Stimulated activated CD8-positive, alpha-beta memory T cell treated with anti-CD3 and anti-CD28 coated beads, Interleukin-2, amount 100 ng/mL, for 48 hours (primary cell): ENCODE measurements at regions not wholly inside any gene's neighbourhood (a gene's known extent, or its start where the extent isn't known, plus 50 kb on each side); places are given as distances from the start of the nearest gene placed in this dataset.

Source experiments
- DNase-seq, 2 donors: peaks; one replicate each; pipeline ENCODE4 v3.0.0-alpha.2; 2020; ENCODE audit warnings: low read depth in 2 of 2

- DNase-seq, result no peak
Measured at GRCh38 chr7:25628446-25628845, 400.2 kb upstream of the NPVF start.

DNA sequence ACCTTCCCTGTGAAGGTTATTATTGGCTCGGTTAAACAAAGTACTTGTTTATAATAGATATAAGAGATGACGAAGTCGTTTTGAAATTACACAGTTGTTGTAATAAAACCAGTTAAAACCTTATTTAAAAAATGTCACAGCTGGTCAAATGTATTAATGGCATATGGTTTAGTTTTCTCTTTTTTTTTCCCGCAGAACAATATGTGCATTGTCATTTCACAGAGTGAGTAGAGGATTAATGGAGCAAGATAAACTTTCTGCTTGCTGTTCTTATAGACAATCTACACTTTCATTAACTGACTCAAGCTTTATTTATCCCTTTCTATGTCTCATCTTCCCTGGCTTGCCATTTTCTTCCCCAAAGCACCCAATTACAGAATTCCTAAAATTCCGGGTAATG lies 404.3 kb upstream of the NPVF start:
- DNase-seq, result no peak

DNA sequence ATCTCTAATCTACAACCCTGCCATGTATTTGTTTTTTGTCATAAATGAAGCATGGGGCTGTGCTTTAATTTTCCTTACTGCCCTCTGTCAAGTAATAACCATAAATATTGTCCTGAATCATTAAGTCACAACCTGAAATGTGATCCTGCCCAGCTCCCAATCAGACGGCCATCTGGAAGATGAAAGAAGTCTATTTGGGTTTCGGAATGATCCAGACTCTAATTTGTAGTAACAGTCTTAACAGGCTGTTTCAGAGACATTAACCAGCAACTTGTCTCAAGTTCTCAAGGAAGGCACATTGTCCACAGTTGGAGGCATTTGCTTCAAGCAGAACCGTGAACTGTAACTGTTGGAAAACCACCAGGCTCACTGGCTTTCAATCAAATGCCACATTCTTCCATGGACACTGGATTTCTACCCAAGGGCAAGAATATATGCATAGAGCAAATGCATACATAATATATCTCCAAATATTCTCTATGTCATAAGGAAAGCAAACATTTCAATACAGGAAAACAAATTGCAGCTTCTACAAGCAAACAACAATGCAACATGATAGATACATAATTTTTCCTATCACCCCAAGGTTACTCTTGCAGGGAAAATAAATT lies 405.2 kb upstream of the NPVF start:
- no peak for DNase-seq

DNA sequence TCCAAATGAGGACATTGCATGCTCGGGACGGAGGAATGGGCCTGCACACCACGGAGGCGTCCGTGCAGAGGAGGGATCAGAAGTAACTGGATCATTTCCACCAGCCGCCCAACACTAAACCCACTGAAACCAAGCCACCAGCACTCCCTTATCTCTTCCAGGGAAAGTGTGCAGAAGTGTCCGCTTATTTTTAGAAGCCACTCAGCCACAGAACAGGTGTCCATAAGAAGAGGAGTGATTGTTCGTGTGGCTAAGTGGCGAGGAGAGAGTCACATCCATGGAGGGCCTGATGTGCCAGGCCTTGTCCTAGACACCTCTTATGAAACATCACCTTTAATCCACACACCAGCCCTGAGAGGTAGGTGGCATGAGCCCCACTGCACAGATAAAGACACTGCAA lies 407.9 kb upstream of the NPVF start:
- DNase-seq, result no peak

GRCh38 chr7:25636871-25637283 lies 408.6 kb upstream of the NPVF start:
- no peak for DNase-seq

GRCh38 chr7:25638068-25638467 lies 409.8 kb upstream of the NPVF start:
- no peak for DNase-seq

GRCh38 chr7:25638590-25639244 lies 410.4 kb upstream of the NPVF start:
- DNase-seq, result no peak

- no peak for DNase-seq
Measured at GRCh38 chr7:25642849-25643248, 414.6 kb upstream of the NPVF start.

DNA sequence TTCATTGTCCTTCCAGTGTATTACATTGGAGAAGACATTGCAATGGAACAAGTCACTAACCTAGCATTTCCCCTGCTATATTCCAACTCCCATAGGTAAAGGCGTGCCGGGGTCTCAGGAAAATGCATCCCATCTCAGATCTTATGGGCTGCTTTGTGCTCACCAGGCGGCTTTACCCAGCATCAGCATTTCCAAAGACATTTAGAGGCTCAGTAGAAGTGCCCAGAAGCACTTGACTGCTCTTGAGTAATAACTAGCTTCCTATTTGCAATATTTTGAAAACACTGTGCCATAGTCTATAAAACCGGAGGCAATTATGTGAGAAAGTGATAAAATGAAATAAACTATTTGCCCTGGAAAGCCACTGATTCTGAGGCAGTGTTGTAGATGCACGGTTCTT lies 415.0 kb upstream of the NPVF start:
- no peak for DNase-seq

DNA sequence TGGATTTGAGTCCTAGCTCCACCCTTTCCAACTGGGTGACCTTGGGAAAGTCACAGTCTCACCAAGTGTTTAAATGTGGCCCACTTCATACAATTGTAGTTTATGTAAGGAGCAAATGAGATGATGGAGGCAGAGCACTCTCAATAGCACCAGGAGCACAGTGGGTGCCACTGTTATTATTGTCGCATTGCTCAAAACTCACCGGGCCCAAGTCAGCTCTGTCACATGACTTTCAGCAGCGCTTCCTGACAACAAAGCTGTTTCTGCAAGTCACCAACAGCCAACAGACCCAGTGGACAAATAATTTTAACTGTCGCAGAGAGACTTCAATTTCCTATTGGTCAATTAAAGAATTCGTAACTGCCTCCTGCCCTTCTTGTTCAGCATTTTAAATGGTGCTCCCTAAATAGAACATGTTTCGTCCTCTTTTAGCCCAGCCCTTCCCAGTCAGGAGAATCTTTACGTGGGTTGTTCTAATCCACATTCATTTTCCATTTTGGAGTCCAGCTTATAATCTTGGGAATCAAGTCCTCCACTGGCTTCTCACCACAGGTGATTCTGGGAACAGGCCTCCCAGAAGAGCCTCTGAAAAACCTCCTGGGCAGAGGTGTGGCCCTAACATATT lies 415.6 kb upstream of the NPVF start:
- DNase-seq, result no peak

DNA sequence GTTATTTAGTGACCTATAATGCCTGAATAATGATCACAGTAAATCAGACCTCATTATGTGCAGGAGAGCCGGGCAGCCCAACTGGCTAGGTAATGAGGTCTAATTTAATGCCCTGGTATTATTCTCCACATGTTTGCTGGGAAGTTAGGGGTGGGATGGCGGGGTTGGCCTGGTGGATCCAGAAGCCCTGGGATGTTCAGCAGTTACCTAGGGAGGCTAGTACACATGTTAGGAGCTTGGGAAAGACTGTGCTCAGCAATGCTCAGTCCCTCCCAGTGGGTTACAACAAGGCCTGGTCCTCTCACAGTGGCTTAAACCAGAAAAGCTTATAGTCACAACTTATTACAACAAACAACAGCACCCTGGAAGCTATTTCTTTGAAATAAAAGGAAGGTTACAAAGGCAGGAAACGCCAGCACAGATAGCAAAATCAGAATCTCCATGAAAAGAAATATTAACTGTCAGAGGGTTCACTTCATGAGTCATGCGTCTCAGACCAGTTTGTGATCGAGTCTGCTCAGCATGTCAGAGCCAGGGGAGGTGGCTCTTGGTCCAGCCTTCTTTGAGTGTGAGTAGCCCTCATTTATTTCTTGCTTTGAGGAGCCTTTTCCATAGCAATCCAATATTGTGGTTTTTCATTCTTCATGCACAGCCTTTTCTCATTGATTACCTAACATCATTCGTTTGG lies 418.6 kb upstream of the NPVF start:
- no peak for DNase-seq

DNA sequence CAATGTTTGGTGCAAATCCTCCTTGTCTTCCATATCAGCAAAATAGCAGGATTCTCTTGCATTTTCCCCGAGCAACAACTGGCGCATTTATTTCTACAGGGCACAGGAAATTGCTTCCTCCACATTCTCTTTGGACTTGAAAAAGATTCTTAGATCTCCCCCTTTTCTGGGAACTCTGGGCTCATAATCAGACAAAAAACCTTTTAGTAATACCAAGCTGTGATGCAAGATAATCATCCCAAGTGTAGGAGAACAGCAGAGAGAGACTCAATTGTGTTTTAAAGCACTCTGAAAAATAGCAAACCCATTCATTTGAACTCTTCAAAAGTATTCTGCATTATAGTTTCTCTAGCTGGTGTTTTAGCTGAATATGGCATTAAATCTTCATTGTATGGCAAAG lies 419.6 kb upstream of the NPVF start:
- DNase-seq, result no peak

GRCh38 chr7:25652366-25652765 lies 424.1 kb upstream of the NPVF start:
- no peak for DNase-seq

- no peak for DNase-seq
Measured at GRCh38 chr7:25653384-25653783, 425.1 kb upstream of the NPVF start.

DNA sequence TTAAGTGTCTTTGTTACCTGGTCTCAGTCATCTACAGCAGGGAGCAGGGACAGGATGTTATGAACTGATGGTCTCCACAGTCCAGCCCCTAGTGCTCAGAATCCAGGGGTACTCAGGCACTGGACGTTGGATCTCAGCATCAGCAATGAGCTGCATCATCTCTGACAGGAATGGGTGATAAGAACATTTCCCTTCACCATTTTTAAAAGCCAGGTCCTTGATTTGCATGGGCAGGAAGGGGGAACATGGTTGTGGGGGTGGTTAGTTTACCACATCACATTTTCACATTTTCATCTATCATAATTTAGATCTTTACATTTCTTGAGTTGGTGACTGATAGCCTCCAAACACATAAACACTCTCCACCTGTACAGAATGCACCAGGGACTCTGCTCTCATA lies 427.8 kb upstream of the NPVF start:
- no peak for DNase-seq

GRCh38 chr7:25656581-25657026 lies 428.3 kb upstream of the NPVF start:
- no peak for DNase-seq

DNA sequence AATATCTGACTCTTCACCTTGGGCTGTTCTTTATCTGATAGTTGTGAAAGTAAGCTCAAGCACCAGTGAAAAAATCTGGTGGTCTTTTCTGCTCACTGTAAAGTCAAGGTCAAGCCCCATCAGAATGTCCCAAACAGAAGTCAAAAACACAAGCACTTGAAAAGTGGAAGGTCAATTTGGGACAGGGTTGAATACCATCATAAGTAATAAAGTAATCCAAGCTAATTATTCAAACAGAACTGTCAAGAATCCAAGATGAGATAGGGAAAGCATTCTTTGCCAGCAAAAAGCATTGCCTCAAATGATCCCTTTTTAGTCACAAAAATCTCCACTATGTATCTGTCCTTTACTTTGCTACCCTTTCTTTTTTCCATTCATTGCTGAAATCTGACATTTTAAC lies 430.1 kb upstream of the NPVF start:
- no peak for DNase-seq

- DNase-seq, result no peak
Measured at GRCh38 chr7:25659841-25660240, 431.6 kb upstream of the NPVF start.

GRCh38 chr7:25662841-25663800 lies 434.8 kb upstream of the NPVF start:
- DNase-seq, result no peak

GRCh38 chr7:25663877-25664276 lies 435.6 kb upstream of the NPVF start:
- no peak for DNase-seq

DNA sequence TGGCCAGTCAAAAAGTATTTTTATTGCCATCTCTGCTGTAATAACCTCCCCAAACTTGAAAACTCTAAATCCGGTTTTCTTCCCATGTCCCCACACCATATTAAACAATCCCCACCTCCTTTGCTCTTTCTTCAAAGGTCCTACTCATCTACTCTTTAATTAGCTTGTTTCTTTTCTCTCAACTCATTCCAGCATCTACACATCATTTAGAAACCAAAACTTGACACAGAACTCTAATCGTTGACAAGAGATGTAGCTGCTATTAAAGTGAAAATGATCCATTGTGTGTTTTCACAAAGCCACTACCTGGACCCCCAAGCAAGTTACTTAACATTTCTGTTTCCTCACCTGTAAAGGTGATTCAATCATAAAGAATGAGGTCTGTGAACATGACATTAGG lies 436.3 kb upstream of the NPVF start:
- DNase-seq, result no peak

GRCh38 chr7:25665374-25665773 lies 437.1 kb upstream of the NPVF start:
- DNase-seq, result no peak
